22Rv1 (cell line): ENCODE measurements at regions not wholly inside any gene's neighbourhood (a gene's known extent, or its start where the extent isn't known, plus 50 kb on each side); places are given as distances from the start of the nearest gene placed in this dataset.

Source experiments
- H3K27ac ChIP-seq: fragments of 450-650 bp; 2 replicates; pipeline ENCODE4 v1.5.1; 2017
- ZFX ChIP-seq: fragments of 450-650 bp; IDR thresholded peaks from 2 replicates; pipeline ENCODE4 v1.6.1; 2017; ENCODE audit warnings: antibody characterized with exemption, borderline replicate concordance
- TF ChIP-seq, protein P1 (sequence below): fragments of 450-650 bp; IDR thresholded peaks from 2 replicates; pipeline ENCODE4 v1.5.1; 2017; ENCODE audit warnings: mild to moderate bottlenecking

DNA sequence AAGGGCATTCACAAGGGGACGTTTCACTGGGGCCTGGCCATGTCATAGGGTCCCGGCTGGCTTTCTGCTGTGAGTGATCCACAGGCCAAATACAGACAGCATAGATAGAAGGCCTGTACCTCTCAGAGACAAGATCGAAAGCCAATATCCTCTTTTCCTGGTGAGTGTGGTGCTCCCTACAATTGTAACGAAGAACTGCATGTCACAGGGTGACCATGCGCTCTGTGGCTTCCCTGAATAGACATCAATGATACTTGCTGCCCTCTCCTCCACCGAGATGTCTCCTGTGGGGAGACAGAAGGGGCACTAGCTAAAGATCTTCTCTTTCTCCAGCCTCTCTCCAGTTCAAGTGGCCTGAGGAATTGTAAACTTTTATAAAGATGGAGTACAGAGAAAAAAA, 226.1 kb upstream of the POU2AF2 start:
- no peak for TF ChIP-seq ZFX
- TF ChIP-seq, protein P1, sequence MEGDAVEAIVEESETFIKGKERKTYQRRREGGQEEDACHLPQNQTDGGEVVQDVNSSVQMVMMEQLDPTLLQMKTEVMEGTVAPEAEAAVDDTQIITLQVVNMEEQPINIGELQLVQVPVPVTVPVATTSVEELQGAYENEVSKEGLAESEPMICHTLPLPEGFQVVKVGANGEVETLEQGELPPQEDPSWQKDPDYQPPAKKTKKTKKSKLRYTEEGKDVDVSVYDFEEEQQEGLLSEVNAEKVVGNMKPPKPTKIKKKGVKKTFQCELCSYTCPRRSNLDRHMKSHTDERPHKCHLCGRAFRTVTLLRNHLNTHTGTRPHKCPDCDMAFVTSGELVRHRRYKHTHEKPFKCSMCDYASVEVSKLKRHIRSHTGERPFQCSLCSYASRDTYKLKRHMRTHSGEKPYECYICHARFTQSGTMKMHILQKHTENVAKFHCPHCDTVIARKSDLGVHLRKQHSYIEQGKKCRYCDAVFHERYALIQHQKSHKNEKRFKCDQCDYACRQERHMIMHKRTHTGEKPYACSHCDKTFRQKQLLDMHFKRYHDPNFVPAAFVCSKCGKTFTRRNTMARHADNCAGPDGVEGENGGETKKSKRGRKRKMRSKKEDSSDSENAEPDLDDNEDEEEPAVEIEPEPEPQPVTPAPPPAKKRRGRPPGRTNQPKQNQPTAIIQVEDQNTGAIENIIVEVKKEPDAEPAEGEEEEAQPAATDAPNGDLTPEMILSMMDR, result no peak
- no peak overlapping the region for H3K27ac ChIP-seq

DNA sequence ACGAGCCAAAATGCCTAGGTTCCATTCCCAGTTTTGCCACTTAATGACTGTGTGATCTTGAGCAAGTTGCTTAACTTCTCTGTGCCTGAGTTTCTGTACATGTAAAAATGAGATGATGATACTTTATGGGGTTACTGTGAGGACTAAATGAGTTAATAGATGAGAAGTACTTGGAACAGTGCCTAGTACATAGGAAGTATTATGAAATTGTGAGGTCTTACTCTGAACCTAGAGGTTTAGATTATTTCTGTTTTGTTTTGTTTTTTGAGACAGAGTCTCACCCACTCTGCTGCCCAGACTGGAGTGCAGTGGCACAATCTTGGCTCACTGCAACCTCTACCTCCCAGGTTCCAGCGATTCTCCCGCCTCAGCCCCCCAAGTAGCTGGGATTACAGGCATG, 227.0 kb upstream of the POU2AF2 start:
- TF ChIP-seq, protein P1, result no peak
- TF ChIP-seq ZFX, result no peak
- no peak overlapping the region for H3K27ac ChIP-seq

DNA sequence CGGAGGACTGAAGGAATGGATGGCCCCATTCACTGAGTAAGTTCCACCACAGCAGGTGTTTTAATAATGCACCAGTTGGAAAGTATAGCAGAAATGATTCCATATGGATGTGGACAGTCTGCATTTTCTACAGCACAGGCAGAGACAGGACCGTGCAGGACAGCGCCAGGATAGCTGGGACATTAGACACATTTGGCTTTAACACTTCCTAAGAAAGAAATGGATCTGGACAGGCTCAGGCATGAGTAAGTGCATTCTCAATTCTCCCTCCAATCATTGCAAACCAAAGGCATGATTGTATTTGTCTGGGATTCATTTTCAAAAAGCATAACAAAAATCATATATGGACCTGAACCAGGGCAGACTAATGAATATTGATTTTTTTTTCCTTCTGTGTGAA, 233.0 kb upstream of the POU2AF2 start:
- H3K27ac ChIP-seq, result no peak overlapping the region
- TF ChIP-seq ZFX, result no peak
- TF ChIP-seq, protein P1, result no peak

DNA sequence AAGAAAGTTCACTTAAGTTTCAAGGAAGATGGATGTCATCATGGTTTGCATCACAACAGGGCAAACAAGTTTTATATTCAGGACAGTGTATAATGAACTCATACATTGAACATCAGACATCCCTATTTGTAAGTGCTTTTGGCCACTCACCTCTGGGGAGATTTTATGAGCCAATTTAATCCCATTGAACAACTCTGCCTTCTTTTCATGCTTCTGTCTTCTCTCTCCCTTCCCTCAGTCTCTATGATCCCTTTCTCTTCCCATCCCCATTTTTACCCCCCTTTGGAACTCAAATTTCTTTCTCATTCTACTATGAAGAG, 234.3 kb upstream of the POU2AF2 start:
- TF ChIP-seq, protein P1, result no peak
- no peak for TF ChIP-seq ZFX
- no peak overlapping the region for H3K27ac ChIP-seq

DNA sequence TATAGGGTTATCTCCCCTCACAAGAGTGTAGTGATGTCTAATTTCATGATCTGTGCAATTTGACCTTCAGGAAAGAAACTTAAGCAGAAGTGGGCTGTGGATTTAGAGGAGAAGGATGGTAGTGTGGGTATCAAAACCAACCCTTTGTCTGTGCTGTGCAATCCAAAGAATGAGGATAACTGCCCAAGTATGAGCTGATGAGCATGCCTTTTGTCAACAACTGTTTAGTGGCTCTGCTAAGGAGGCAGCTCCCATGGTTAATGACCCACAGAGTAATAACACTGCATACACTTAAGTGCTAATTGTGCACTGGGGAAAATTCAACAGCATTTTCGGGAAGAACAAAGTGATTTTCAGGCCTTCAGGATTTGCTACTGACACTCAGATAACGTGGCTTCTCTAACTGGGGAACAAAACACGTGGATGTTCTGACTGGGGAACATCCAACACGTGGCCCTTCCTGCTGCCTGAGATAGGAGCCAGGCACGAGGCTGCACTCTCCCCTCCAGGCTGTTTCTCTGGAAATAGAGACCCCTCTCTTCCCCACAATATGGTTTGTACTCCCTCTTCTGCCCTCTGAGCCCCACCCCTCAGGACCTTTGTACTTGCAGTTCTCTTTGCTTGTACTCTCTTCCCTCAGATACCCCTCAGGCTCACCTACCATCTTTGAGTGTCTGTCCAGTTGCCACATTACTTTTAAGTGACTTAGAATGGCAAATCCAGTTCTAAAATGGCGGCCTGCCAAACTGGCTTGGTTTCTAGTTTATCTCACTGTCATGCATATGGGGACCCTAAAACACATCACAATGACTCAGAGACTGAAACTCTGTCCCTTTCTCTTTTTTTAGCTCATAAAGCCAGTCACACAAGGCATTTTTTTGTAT, 234.9 kb upstream of the POU2AF2 start:
- TF ChIP-seq ZFX, result no peak
- TF ChIP-seq, protein P1, result no peak

DNA sequence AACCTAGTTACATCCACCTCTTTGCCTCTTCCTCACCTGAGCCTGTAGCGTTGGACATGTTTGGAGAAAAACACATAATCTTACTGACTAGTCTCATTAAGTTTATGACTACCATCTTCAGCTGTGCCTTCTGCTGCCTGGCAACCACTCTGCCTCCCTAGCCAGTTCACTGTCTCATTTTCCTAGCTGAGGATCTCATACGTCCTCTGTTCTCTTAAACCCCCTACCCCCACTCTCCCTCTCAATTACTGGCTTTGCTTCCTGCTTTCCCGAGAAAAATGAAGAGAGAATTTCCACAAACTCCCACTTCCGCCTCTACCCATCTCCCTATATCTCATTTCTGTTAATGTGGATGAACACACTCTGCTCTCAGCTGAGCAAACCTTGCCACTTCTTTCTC, 239.3 kb upstream of the POU2AF2 start:
- no peak for TF ChIP-seq ZFX
- TF ChIP-seq, protein P1, result no peak
- H3K27ac ChIP-seq, result no peak overlapping the region

More for the DNA sequence above, 234.9 kb upstream of the POU2AF2 start:
- no peak overlapping the region for H3K27ac ChIP-seq

DNA sequence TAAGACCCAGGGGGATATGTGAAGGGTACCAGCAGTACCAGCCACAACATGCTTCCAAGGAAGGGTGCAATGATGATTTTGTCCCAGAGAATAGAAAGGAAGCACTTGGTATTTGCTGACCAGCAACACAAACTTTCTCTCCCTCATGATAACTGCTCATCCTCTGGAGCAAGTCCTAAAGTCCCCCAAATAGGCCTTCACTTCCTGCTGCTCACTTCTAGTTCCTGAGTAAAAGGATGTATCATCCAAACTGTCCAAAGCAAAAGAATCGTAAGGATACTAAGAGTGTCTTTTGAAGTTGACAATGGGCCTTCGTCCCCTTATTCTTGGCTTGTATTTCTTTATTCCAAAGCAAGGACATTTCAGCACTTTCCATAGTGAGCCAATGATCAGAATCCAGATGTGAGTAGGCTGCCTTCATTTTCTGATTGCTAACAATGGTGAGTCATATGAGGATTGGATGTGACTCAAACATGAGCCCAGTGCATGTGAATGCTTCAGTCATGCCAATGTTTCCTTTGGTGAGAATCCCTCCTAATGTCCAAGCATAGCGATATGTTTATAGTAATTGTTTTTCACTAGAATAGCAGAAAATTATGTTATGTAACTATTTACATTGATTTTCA, 243.4 kb upstream of the POU2AF2 start:
- no peak overlapping the region for H3K27ac ChIP-seq
- TF ChIP-seq, protein P1, result no peak
- no peak for TF ChIP-seq ZFX
